Hepatocyte (in vitro differentiated cells): ENCODE measurements at regions not wholly inside any gene's neighbourhood (a gene's known extent, or its start where the extent isn't known, plus 50 kb on each side); places are given as distances from the start of the nearest gene placed in this dataset.

ENCODE experiments used
- DNase-seq: peaks from one replicate; pipeline ENCODE4 v3.0.0-alpha.2; 2016; ENCODE audit warnings: low spot score
- H2AFZ ChIP-seq: fragments of 200-600 bp; sonication (generic); 2 replicates; pipeline ENCODE4 v1.6.0; 2016; ENCODE audit warnings: antibody characterized with exemption, mild to moderate bottlenecking
- H3K27ac ChIP-seq: fragments of 200-600 bp; sonication (generic); 2 replicates; pipeline ENCODE4 v1.5.1; 2016; ENCODE audit warnings: mild to moderate bottlenecking
- H3K27me3 ChIP-seq: fragments of 200-600 bp; sonication (generic); 2 replicates; pipeline ENCODE4 v1.6.1; 2016
- H3K36me3 ChIP-seq: fragments of 200-600 bp; sonication (generic); replicated peaks from 2 replicates; pipeline ENCODE4 v1.5.1; 2016; ENCODE audit warnings: low read depth; ENCODE audit not compliant: insufficient read depth
- H3K4me1 ChIP-seq: fragments of 200-600 bp; sonication (generic); 2 replicates; pipeline ENCODE4 v1.5.1; 2016; ENCODE audit warnings: mild to moderate bottlenecking, moderate library complexity; ENCODE audit not compliant: insufficient read depth
- H3K4me2 ChIP-seq: fragments of 200-600 bp; sonication (generic); 2 replicates; pipeline ENCODE4 v1.6.0; 2016
- H3K4me3 ChIP-seq: fragments of 200-600 bp; sonication (generic); 2 replicates; pipeline ENCODE4 v1.5.1; 2016; ENCODE audit warnings: mild to moderate bottlenecking
- H3K79me2 ChIP-seq: fragments of 200-600 bp; sonication (generic); 2 replicates; pipeline ENCODE4 v1.6.0; 2017; ENCODE audit warnings: mild to moderate bottlenecking
- H3K9me2 ChIP-seq: fragments of 200-600 bp; sonication (generic); replicated peaks from 2 replicates; pipeline ENCODE4 v1.6.0; 2017; ENCODE audit warnings: mild to moderate bottlenecking; ENCODE audit not compliant: insufficient read depth
- H3K9me3 ChIP-seq: fragments of 200-600 bp; sonication (generic); 2 replicates; pipeline ENCODE4 v1.5.1; 2016; ENCODE audit warnings: low read depth, mild to moderate bottlenecking
- H4K20me1 ChIP-seq: fragments of 200-600 bp; sonication (generic); 2 replicates; pipeline ENCODE4 v1.6.0; 2016; ENCODE audit warnings: mild to moderate bottlenecking; ENCODE audit not compliant: insufficient read depth, poor library complexity, severe bottlenecking
- EZH2 ChIP-seq: fragments of 200-600 bp; sonication (generic); IDR thresholded peaks from 2 replicates; pipeline ENCODE4 v1.6.1; 2016; ENCODE audit warnings: antibody characterized with exemption, mild to moderate bottlenecking, borderline replicate concordance
- EZH2phosphoT487 ChIP-seq: fragments of 200-600 bp; sonication (generic); IDR thresholded peaks from one replicate; pipeline ENCODE4 v1.6.1; 2018; ENCODE audit warnings: antibody characterized with exemption, mild to moderate bottlenecking, low read depth, moderate library complexity; ENCODE audit not compliant: unreplicated experiment, severe bottlenecking
- WGBS: methylation state at CpG from one replicate; pipeline ENCODE4 v1.1.6; 2016; ENCODE audit warnings: low lambda C conversion rate; ENCODE audit errors: missing lambda C conversion rate; 5-methylcytosine and 5-hydroxymethylcytosine counted together
- TF ChIP-seq, protein P1 (sequence below): fragments of 200-600 bp; sonication (generic); IDR thresholded peaks from 2 replicates; pipeline ENCODE4 v1.5.1; 2016; ENCODE audit warnings: antibody characterized with exemption, mild to moderate bottlenecking; ENCODE audit not compliant: poor library complexity

GRCh38 chr9:2461892-2462291, 159.7 kb upstream of the VLDLR start:
- H3K4me1 ChIP-seq: peaks cover 6% of the 10 kb centered on the region
- TF ChIP-seq, protein P1, sequence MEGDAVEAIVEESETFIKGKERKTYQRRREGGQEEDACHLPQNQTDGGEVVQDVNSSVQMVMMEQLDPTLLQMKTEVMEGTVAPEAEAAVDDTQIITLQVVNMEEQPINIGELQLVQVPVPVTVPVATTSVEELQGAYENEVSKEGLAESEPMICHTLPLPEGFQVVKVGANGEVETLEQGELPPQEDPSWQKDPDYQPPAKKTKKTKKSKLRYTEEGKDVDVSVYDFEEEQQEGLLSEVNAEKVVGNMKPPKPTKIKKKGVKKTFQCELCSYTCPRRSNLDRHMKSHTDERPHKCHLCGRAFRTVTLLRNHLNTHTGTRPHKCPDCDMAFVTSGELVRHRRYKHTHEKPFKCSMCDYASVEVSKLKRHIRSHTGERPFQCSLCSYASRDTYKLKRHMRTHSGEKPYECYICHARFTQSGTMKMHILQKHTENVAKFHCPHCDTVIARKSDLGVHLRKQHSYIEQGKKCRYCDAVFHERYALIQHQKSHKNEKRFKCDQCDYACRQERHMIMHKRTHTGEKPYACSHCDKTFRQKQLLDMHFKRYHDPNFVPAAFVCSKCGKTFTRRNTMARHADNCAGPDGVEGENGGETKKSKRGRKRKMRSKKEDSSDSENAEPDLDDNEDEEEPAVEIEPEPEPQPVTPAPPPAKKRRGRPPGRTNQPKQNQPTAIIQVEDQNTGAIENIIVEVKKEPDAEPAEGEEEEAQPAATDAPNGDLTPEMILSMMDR: no peak
- no peak for TF ChIP-seq EZH2phosphoT487
- TF ChIP-seq EZH2: no peak
- no peak overlapping the region for H3K4me2 ChIP-seq
- no peaks in the 10 kb centered on the region for H3K9me2 ChIP-seq
- no peaks in the 10 kb centered on the region for H3K27me3 ChIP-seq
- no peaks in the 10 kb centered on the region for H3K36me3 ChIP-seq
- H4K20me1 ChIP-seq: no peaks in the 10 kb centered on the region
- H3K27ac ChIP-seq: no peak overlapping the region
- H3K4me3 ChIP-seq: no peak overlapping the region
- 91% methylated on average over 5 of the region's 5 CpGs for WGBS
- no peak for DNase-seq
- no peaks in the 10 kb centered on the region for H3K79me2 ChIP-seq
- no peak overlapping the region for H2AFZ ChIP-seq
- no peaks in the 10 kb centered on the region for H3K9me3 ChIP-seq

DNA sequence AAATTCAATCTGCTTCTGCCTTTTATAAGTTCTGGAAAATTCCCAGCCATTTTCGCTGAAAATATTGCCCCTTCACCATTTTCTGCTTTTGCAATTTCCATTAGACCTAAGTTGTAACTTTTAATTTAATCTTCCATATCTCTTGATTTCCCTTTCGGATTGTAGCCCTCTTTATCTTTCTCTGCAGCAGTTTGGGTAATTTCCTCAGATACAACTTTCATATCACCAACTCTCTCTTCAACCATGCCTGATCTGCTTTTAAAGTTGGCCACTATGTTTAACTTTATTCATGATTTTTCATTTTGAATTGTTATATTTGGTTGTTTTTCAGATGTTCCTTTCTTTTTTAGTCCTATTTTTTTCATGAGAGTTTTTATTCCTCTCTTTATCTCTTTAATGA, 157.0 kb upstream of the VLDLR start:
- H3K79me2 ChIP-seq: no peaks in the 10 kb centered on the region
- WGBS: 95% methylated on average over 2 of the region's 2 CpGs
- H3K4me2 ChIP-seq: no peak overlapping the region
- no peak overlapping the region for H3K27ac ChIP-seq
- TF ChIP-seq EZH2 (no peak), EZH2phosphoT487 (no peak)
- TF ChIP-seq, protein P1: no peak
- H4K20me1 ChIP-seq: no peaks in the 10 kb centered on the region
- DNase-seq: no peak
- H3K9me3 ChIP-seq: no peaks in the 10 kb centered on the region
- H3K4me1 ChIP-seq: peaks cover 12% of the 10 kb centered on the region
- H3K4me3 ChIP-seq: no peak overlapping the region
- no peaks in the 10 kb centered on the region for H3K27me3 ChIP-seq
- no peaks in the 10 kb centered on the region for H3K36me3 ChIP-seq
- H2AFZ ChIP-seq: no peak overlapping the region
- no peaks in the 10 kb centered on the region for H3K9me2 ChIP-seq

DNA sequence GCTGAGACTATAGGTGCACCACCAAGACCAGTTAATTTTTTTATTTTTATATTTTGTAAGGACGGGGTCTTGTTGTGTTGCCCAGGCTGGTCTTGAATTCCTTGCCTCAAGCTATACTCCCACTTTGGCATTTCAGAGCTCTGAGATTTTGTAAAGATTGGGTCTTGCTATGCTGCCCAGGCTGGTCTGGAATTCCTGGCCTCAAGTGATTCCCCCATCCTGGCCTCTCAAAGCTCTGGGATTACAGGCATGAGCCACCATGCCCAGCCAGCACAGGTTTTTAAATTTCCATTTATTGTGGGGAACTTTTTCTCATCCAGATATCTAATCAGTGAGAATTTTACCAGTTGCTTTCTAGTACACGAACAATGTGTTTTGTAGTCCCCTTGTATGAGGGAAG, 156.1 kb upstream of the VLDLR start:
- no peak for TF ChIP-seq EZH2phosphoT487
- TF ChIP-seq, protein P1: no peak
- no peak for TF ChIP-seq EZH2
- no peaks in the 10 kb centered on the region for H3K27me3 ChIP-seq
- H3K27ac ChIP-seq: peak overlapping the region; percentile 84
- peak overlapping the region; percentile 30 for H3K4me2 ChIP-seq
- H2AFZ ChIP-seq: peak overlapping the region; percentile 1
- DNase-seq: no peak
- no peaks in the 10 kb centered on the region for H4K20me1 ChIP-seq
- H3K9me2 ChIP-seq: no peaks in the 10 kb centered on the region
- H3K4me3 ChIP-seq: no peak overlapping the region
- peaks cover 12% of the 10 kb centered on the region for H3K4me1 ChIP-seq
- no peaks in the 10 kb centered on the region for H3K9me3 ChIP-seq
- 71% methylated on average over 2 of the region's 2 CpGs for WGBS
- no peaks in the 10 kb centered on the region for H3K36me3 ChIP-seq
- no peaks in the 10 kb centered on the region for H3K79me2 ChIP-seq
